HepG2 (cell line): ENCODE measurements at regions not wholly inside any gene's neighbourhood (a gene's known extent, or its start where the extent isn't known, plus 50 kb on each side); places are given as distances from the start of the nearest gene placed in this dataset.

ENCODE experiments used
- ATAC-seq: fragments of 200-7000 bp; cut with Tn5 transposase; 3 replicates; pipeline ENCODE4 v1.9.1; 2020; ENCODE audit warnings: mild to moderate bottlenecking, moderate library complexity
- BruUV-seq: library from RNA; stranded (reverse); fragments of 400-500 nt; replicated peaks from 2 replicates; lab custom pipeline; 2021; lab: Mats Ljungman, UMichigan
- CTCF ChIA-PET: fragments of 300-600 bp; formaldehyde crosslinking; extraction: SDS; loops from one replicate; lab custom pipeline; 2021; ENCODE audit warnings: low total read pairs, inconsistent platforms, low intra/inter-chr PET ratio; lab: Yijun Ruan, JAX
- POLR2A ChIA-PET: fragments of 350-600 bp; sonication (Branson Sonifier 250); formaldehyde crosslinking; loops from one replicate; lab custom pipeline; 2020; ENCODE audit warnings: antibody characterized with exemption, inconsistent platforms; lab: Yijun Ruan, JAX
- DNase-seq: peaks from one replicate; pipeline ENCODE4 v3.0.0-alpha.2; 2015; ENCODE audit warnings: low spot score
- FAIRE-seq: peaks from 3 replicates; lab custom pipeline; 2011; peaks lifted over from hg19 to GRCh38; lab: Jason Lieb, UNC
- H2AFZ ChIP-seq: one replicate; pipeline ENCODE4 v1.6.1; 2011; ENCODE audit warnings: low read length, inconsistent platforms
- H3K27ac ChIP-seq: fragments of 300-600 bp; 3 replicates; pipeline ENCODE4 v1.8.0; 2011; ENCODE audit warnings: mixed run types, mild to moderate bottlenecking, mixed read lengths, low read length, inconsistent platforms; ENCODE audit not compliant: insufficient read depth; ENCODE audit errors: extremely low read length
- H3K27me3 ChIP-seq, 2 experiments: fragments of 200-600 bp in 1 of 2; 2 replicates in 1 of 2; 3 replicates in 1 of 2; pipeline versions ENCODE4 v1.6.0 to v1.8.0; 2011; ENCODE audit warnings: low read length in 2 of 2, mild to moderate bottlenecking in 2 of 2, moderate library complexity in 2 of 2, inconsistent platforms in 1 of 2; ENCODE audit not compliant: insufficient read depth in 2 of 2, control insufficient read depth in 1 of 2
- H3K36me3 ChIP-seq, 2 experiments: fragments of 200-600 bp in 1 of 2; replicated peaks in 1 of 2; 2 replicates in 1 of 2; 3 replicates in 1 of 2; pipeline versions ENCODE4 v1.5.1 to v1.8.0; 2011; ENCODE audit warnings: low read length in 2 of 2, inconsistent platforms in 1 of 2; ENCODE audit not compliant: insufficient read depth in 2 of 2, control insufficient read depth in 1 of 2
- H3K4me1 ChIP-seq: 2 replicates; pipeline ENCODE4 v1.5.1; 2012; ENCODE audit warnings: low read length, inconsistent platforms; ENCODE audit not compliant: insufficient read depth
- H3K4me2 ChIP-seq: 2 replicates; pipeline ENCODE4 v1.6.0; 2011; ENCODE audit warnings: low read depth, low read length, inconsistent platforms
- H3K4me3 ChIP-seq, 3 experiments: fragments of 200-600 bp in 1 of 3; sonication (generic), shearing (Covaris generic) in 1 of 3; replicated peaks in 1 of 3; 2 replicates each; pipeline ENCODE4 v1.5.1; 2011 to 2016; ENCODE audit warnings: low read length in 3 of 3, inconsistent platforms in 2 of 3, low read depth in 2 of 3, mild to moderate bottlenecking in 2 of 3, control low read depth in 1 of 3, mixed read lengths in 1 of 3; ENCODE audit not compliant: insufficient read depth in 1 of 3
- H3K79me2 ChIP-seq: one replicate; pipeline ENCODE4 v1.6.1; 2011; ENCODE audit warnings: low read length, inconsistent platforms; ENCODE audit not compliant: insufficient read depth
- H3K9ac ChIP-seq: 2 replicates; pipeline ENCODE4 v1.6.0; 2011; ENCODE audit warnings: mild to moderate bottlenecking, low read depth, low read length, inconsistent platforms; ENCODE audit not compliant: insufficient read depth
- H3K9me3 ChIP-seq: 2 replicates; pipeline ENCODE4 v1.5.1; 2012; ENCODE audit warnings: mild to moderate bottlenecking, low read length
- H4K20me1 ChIP-seq: 2 replicates; pipeline ENCODE4 v1.6.0; 2011; ENCODE audit warnings: inconsistent platforms, mild to moderate bottlenecking, low read length, moderate library complexity; ENCODE audit not compliant: insufficient read depth
- BORCS8-MEF2B ChIP-seq: sonication (generic); formaldehyde crosslinking; IDR thresholded peaks from 2 replicates; pipeline ENCODE4 v1.8.0; 2022; ENCODE audit warnings: mild to moderate bottlenecking, missing genetic modification reagents
- GATAD2A ChIP-seq: IDR thresholded peaks from 2 replicates; pipeline ENCODE4 v1.6.1; 2016
- GLMP ChIP-seq: sonication (generic); formaldehyde crosslinking; IDR thresholded peaks from 2 replicates; pipeline ENCODE4 v1.9.0; 2021; ENCODE audit warnings: missing genetic modification reagents, mild to moderate bottlenecking, borderline replicate concordance
- HMG20B ChIP-seq: conservative IDR thresholded peaks from 2 replicates; pipeline ENCODE4 v1.6.1; 2016; ENCODE audit warnings: missing genetic modification reagents, missing compliant biosample characterization
- KDM1A ChIP-seq: IDR thresholded peaks from 2 replicates; pipeline ENCODE4 v1.6.1; 2016; ENCODE audit warnings: missing compliant biosample characterization
- NFKBIZ ChIP-seq: IDR thresholded peaks from 2 replicates; pipeline ENCODE4 v1.6.1; 2018; ENCODE audit warnings: missing genetic modification reagents, missing compliant biosample characterization
- THAP9 ChIP-seq: sonication (generic); formaldehyde crosslinking; IDR thresholded peaks from 2 replicates; pipeline ENCODE4; 2020; ENCODE audit warnings: missing genetic modification reagents, mild to moderate bottlenecking, borderline replicate concordance
- ZBTB8A ChIP-seq: sonication (generic); formaldehyde crosslinking; IDR thresholded peaks from 2 replicates; pipeline ENCODE4 v1.4.0; 2020; ENCODE audit warnings: mild to moderate bottlenecking, low read depth, missing genetic modification reagents, borderline replicate concordance
- ZNF17 ChIP-seq: sonication (generic); formaldehyde crosslinking; IDR thresholded peaks from 2 replicates; pipeline ENCODE4 v1.5.0; 2020; ENCODE audit warnings: mild to moderate bottlenecking, missing genetic modification reagents
- ZNF263 ChIP-seq: sonication (generic); formaldehyde crosslinking; IDR thresholded peaks from 2 replicates; pipeline ENCODE4 v1.4.0; 2020; ENCODE audit warnings: missing genetic modification reagents
- ZNF34 ChIP-seq: sonication (generic); formaldehyde crosslinking; IDR thresholded peaks from 2 replicates; pipeline ENCODE4 v1.4.0; 2020; ENCODE audit warnings: mild to moderate bottlenecking, missing genetic modification reagents, borderline replicate concordance
- ZNF383 ChIP-seq: sonication (generic); formaldehyde crosslinking; IDR thresholded peaks from 2 replicates; pipeline ENCODE4 v1.4.0; 2020; ENCODE audit warnings: missing genetic modification reagents, mild to moderate bottlenecking, borderline replicate concordance
- ZNF563 ChIP-seq: sonication (generic); formaldehyde crosslinking; IDR thresholded peaks from 2 replicates; pipeline ENCODE4 v1.8.0; 2022; ENCODE audit warnings: mild to moderate bottlenecking, moderate library complexity, missing genetic modification reagents
- ZNF724P ChIP-seq: sonication (generic); formaldehyde crosslinking; IDR thresholded peaks from 2 replicates; pipeline ENCODE4 v1.8.0; 2022; ENCODE audit warnings: missing genetic modification reagents, borderline replicate concordance
- WGBS: methylation state at CpG from one replicate; pipeline ENCODE4 v1.1.6; 2017; ENCODE audit warnings: low lambda C conversion rate; 5-methylcytosine and 5-hydroxymethylcytosine counted together
- in situ Hi-C: cut with HindIII; loops from 2 replicates; pipeline ENCODE4 v1.10.0; 2017; ENCODE audit warnings: low pct_unique_long_range_greater_than_20kb; ENCODE audit not compliant: extremely low pct_ligation_motif_present
- intact Hi-C: fragments of 100-400 bp; cut with micrococcal nuclease; formaldehyde crosslinking; loops from one replicate; pipeline ENCODE4 v1.10.0; 2022; ENCODE audit not compliant: unreplicated experiment

- Histone ChIP-seq H3K9ac (no peak overlapping the region), H3K79me2 (no peaks in the 10 kb centered on the region), H3K9me3 (no peaks in the 10 kb centered on the region), H3K4me1 (0 out of 2 replicates have a peak, but pooled peaks cover 8% of the 10 kb centered on the region), H4K20me1 (no peaks in the 10 kb centered on the region), H3K4me2 (no peak overlapping the region), H3K27me3 (0 out of 5 replicates have a peak, but pooled peaks cover 0 to 7% of the 10 kb centered on the region in 2 experiments), H2AFZ (no peak overlapping the region), H3K27ac (no peak overlapping the region), H3K4me3 (no peak overlapping the region), H3K36me3 (no peaks in the 10 kb centered on the region)
- no peak for ATAC-seq
- FAIRE-seq, result no peak
- BruUV-seq, result no TSS peak
- ChIA-PET CTCF (no interaction called here), POLR2A (no interaction called here)
- 75% methylated on average over 1 of the region's 1 CpG for WGBS
- no peak for TF ChIP-seq THAP9 (CRISPR knock-in tag)
- TF ChIP-seq HMG20B, result no peak
- TF ChIP-seq ZNF563, result no peak
- TF ChIP-seq NFKBIZ (CRISPR knock-in tag), result no peak
- no peak for TF ChIP-seq BORCS8-MEF2B (CRISPR knock-in tag)
- no peak for TF ChIP-seq ZNF383
- no peak for TF ChIP-seq KDM1A (CRISPR knock-in tag)
- TF ChIP-seq ZNF263 (CRISPR knock-in tag), result no peak
- no peak for TF ChIP-seq GLMP (CRISPR knock-in tag)
- no peak for TF ChIP-seq ZBTB8A
- no peak for TF ChIP-seq ZNF724P (CRISPR knock-in tag)
- TF ChIP-seq GATAD2A (CRISPR knock-in tag), result no peak
- no peak for TF ChIP-seq ZNF34
- TF ChIP-seq ZNF17 (CRISPR knock-in tag), result no peak
- in situ Hi-C loops (no loop called here), intact Hi-C loops (no loop called here)
- no peak for DNase-seq
Measured at GRCh38 chr2:45117383-45117782, 108.1 kb upstream of the SIX2 start.
